Renal cortex interstitium (tissue), 11 donors: ENCODE measurements at regions not wholly inside any gene's neighbourhood (a gene's known extent, or its start where the extent isn't known, plus 50 kb on each side); places are given as distances from the start of the nearest gene placed in this dataset.
"Not testable (repeated sequence)": the region's sequence is repeated elsewhere in the genome, so short reads cannot be mapped to it uniquely, and the experiment has no call there.

Experiments used
- DNase-seq, 11 donors: peaks; one replicate each; pipeline ENCODE4 v3.0.0-alpha.2; 2013; ENCODE audit warnings: low read depth in 9 of 11, low spot score in 4 of 11; ENCODE audit errors: extremely low read depth in 1 of 11

DNA sequence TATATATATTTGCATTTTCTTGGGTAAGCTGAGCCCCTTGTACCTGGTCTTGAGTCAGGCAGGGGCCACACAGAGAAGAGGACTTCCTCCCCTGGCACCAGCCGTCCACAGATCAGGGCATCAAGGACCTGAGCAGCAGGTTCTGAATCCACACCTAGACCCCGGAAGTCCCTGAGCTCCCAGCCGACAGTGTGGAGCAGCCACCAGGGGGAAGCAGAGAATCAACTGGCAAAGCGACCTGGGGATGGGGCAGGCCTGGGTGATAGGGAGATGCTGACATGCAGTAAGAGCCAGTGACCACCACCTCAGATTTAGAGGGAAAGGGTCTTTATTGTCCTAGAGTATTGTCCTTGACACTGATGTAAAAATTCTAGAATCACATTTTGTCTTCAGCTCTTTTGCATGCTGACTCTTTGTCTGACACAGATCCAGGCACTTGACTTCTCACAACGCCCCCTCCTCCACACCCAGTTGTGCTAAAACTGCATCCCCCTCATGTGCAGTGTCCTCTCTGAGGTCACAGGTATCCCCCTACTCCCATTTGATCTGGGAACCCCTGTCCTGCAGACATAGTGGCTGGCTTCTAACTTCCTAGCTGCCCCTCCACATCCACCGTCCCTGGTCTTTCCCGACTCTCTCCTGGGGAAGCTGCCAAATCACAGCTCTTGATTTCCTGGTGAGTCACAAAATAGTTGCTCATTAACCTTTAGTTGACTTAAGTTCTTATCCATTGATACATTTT lies 109.3 kb downstream of the GGTLC2 start:
- DNase-seq = peak in 3 of 11 donors; percentile 22 to 26 (median 23)

DNA sequence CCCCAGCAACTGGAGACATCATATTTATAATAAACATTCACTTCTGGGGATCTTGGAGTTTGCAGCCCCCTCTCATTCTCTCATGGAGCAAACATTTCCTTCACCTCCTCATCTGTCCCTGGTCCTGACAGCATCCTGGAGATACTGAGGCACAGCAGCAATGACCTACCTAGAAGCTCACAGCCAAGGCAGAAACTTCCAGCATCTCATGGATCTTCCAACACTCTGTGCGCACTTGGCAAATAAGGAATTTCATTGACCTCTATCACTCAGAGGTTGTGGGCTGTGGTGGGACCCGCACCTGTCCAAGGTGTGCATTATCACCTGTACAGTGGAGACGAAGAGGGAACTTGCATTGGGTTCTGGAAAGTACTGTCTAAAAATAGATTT lies 109.8 kb downstream of the GGTLC2 start:
- DNase-seq = no peak

DNA sequence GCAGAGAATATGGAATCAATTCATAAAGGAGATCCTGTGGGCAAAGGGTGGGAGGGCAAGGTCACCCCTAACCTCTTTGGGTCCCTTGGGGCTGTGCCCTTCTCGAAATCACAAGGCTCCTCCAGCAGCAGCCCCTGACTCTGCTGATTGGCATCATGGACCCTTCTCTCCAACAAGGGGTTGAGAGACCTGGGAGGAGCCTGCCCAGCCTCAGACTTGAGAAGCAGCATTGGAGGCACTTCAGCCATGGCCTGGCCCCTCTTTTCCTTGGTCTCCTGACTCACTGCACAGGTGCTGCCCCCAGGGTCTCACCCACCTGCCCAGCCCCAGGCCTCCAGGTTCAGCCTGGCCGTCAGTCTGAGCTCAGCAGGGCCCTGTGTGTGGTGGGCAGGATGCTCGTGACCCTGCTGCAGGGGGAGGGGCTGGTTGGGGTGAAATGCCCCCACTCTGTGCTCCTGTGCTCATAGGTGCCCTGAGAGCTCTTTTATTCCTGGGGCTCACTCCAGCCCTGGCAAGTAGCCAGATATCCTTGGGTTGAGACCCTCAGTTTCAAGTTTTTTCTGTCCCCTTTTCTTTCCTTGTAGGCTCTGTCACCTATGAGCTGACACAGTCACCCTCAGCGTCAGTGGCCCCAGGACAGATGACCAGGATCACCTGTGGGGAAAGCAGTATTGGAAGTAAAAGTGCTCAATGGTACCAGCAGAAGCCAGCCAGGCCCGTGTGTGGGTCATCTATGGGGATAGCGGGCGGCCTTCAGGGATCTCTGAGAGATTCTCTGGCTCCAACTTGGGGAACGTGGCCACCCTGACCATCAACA lies 110.8 kb downstream of the GGTLC2 start:
- DNase-seq = no peak

GRCh38 chr22:22755778-22756100 lies 111.3 kb downstream of the GGTLC2 start:
- no peak for DNase-seq

- DNase-seq = no peak
Measured at GRCh38 chr22:22756109-22756508, 111.7 kb downstream of the GGTLC2 start.

DNA sequence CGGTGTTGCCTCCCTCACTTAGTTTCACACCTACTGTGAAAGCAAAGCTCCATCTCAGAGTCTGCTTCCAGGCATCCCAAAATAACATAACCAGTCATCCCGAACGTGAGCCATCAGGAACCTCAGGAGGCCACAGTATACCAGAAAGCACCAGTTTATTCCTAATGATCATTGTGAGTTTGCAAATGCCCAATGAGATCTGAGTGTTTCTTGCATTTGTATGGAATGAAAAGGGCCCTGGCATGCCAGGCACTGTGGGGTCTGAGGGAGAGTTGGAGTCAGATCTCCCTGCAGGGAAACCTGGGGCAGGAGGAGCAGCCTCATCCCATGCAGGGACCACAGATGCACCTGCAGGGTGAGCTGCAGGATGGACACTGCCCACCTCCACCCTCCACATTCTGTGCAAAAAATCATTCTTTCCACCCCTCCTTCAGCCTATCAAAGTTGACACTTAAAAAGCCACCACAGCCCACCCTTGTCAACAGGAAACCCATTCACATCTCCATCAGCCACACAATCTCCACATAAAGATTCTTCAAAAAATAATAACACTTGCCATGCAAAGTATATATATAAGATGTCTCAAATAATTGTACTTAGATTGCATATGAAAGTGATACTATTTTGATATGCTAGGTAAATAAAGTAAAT lies 112.3 kb downstream of the GGTLC2 start:
- DNase-seq = not testable (repeated sequence)

DNA sequence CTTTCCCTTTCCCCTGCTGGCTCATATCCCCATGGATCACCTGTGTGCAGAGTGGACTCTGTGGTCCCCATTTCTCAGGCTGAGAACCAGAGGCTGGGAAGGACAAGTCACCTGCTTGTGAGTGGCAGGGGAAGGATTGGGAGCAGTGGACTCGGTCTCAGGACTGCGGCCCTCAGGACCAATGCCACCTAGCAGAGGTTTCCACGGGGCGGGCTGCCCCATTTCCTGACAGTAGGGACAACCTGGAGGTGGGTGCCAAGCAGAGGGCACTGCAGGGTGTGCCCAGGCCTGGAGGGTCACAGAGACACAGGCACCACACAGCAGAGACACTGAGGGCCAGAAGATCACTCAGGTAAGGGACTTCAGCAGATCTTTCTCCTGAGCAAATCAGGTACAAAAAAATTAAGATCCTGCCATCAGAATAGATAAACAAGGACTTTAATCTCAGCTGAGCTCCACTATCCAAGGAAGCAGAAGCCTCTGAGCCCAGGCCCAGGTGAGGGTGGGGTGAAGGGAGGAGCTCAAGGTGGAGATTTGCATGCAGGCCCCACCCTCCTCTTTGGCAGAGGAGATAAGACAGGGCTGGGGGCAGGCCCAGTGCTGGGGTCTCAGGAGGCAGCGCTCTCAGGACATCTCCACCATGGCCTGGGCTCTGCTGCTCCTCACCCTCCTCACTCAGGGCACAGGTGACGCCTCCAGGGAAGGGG lies 113.8 kb downstream of the GGTLC2 start:
- not testable (repeated sequence) for DNase-seq

DNA sequence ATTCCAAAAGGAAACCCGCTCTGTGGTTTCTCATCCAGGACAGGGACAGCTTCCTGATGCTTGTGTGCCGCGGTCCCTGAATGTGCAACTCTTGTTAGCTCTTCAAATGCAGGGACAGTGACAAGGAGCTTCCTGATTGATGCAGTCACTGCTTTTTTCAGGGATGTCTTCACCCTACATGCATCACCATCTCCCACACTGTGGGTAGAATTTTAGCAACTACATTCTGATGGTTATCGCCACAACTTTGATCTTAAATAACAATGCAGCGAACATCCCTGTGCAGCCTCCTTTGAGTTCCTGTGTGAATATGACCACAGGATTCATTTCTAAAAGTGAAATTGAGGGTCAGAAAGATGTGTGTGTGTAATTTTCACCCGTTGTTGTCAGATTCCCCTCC lies 115.0 kb downstream of the GGTLC2 start:
- DNase-seq = no peak

DNA sequence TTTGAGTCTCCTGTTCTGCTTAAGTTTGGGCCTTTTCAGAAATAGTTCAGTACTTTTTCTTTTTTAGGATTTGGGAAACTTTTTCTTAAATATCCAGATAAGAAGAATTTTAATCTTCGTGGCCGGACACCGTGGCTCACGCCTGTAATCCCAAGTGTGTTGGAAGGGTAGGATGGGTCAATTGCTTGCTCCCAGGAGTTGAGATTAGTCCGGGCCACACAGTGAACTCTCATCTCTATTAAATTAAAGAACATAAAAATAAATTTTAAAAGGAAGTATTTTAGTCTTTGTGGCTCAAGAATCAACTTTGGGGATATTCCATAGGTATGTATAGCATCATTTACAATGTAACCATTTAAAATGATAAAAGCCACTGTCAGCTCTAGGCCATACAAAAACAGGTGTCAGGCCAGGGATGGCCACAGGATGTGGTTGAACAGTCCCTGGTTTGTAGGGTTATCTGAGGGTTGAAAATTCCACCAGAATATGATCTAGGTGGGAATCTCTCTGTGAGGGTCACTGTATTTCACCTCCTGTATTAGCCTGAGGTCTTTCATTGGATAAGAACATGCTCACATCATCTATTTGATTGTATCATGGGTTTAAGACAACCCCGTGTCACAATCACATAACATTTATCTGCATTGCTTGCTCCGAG lies 115.6 kb downstream of the GGTLC2 start:
- no peak for DNase-seq

DNA sequence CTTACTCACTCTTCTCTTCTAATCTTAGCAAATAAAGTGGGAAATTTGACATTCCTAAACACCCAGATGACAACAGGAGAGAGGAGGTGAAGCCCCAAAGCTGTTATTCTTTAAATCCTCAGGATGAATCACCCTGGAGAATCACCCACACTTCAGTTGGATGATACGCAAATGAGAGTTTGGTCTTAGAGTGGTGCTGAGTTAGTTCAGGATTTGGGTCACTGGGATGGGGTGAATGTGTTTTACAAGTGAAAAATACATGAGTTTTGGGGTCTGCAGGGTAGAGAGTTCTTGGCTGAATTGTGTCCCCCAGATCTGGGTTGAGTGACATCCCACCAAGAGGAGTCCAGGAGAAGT lies 117.2 kb downstream of the GGTLC2 start:
- no peak for DNase-seq

DNA sequence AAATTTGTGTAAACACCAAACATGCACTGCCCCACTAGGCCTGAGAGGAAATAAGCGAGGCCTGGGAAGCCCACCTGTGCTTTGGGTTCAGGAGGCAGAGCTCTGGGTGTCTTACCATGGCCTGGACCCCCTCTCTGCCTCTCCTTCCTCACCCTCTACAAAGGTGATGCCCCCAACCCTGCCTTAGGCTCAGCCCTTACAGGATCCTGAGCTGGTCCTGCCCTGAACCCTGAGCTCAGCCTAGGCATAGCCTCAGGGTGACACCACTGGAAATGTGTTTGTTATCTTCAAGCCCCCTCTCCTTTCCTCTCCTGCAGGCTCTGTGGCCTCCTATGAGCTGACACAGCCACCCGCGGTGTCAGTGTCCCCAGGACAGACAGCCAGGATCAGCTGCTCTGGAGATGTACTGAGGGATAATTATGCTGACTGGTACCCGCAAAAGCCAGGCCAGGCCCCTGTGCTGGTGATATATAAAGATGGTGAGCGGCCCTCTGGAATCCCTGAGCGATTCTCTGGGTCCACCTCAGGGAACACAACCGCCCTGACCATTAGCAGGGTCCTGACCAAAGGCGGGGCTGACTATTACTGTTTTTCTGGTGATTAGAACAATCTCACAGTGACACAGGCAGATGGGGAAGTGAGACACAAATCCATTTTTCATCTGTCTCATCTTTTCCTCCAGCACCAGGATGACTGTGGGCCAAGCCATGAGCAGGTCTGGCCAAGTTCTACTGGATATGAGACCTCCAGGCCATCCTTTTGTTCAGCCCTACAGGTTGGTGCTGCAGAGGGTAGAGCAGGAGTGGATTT lies 117.8 kb downstream of the GGTLC2 start:
- DNase-seq = no peak

DNA sequence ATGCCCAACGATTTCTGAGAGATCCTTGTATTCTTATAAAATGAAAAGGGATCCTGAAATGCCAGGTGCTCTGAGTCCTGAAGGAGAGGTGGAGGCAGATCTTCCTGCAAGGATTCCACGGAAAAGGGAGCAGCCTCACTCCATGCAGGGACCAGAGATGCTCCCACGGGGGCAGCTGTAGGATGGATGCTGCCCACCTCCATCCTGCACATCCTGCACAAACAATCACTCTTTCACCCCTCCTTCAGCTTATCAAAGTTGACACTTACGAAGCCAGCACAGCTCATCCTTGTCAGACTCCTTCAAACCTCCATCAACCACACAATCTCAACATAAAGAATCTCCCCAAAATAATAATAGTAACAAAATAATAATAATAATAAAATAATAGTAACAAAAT lies 119.1 kb downstream of the GGTLC2 start:
- no peak for DNase-seq

DNA sequence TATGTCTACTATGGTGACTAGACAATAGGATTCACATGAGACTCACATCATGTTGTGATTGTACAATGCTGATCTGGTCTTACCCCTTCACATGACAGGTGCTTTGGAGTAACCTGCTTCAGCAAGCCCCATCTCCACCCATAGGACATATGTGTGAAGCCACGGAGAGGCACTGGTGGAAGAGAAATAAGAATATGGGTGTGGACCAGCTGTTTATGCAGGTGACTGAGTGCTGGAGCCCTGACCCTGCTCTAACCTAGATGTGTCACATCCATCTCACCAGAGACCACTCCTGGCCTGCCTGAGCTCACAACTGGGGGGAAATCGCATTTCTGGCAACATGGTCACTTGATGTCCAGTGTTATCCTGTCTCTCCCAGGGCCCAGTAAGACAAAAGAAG lies 119.7 kb downstream of the GGTLC2 start:
- no peak for DNase-seq

DNA sequence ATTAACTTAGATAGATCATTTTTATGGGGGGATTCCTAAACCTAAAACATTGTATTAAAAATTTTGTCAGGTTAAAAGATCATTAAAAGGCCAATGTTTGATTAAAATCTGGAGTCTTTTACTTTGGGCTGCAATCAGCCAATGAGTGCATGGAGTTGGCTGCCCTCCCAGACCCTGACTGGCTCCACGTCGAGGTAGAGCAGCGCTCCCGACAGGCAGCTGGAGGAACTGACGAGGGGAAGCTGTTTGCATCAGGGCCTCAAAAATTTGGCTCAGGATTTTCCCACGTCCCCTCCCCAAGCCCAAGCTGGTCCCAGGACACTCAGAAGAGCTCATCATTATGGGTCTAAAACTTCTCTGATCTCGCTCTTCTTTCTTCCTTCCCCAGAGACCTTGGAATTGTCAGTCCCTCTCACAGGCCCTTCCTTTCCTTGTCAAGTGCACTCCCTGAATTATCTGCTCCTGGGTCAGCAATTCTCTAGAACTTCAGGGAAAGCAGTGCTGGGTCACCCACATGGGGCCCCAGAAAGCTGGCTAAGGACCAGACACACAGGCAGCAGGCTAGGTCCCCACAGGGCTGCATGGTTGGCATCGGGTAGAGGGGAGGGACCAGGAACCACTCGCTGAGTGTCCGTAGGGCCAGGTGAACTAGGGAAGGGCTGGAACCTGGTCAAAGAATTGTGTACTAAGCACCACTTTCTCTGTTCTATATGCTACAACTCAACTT lies 119.6 kb upstream of the IGLL5 start:
- no peak for DNase-seq

DNA sequence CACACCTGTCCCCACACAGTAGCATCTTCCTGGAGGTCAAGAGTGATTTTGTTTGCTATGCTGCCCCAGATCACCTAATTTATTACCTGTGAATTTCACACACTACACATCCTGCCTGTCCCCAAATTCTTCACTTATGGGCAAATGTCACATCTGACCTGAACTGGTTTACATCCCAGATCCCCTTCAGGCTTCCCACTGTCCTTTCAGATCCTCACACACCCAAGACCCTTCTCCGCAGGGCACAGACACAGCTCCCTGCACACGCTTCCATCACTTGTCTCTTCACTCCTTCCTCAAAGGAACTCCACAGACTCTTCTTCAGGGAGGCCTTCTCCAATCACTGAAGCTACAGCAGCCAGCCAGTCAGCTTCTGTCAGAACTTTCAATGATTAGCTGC lies 118.7 kb upstream of the IGLL5 start:
- DNase-seq = no peak

DNA sequence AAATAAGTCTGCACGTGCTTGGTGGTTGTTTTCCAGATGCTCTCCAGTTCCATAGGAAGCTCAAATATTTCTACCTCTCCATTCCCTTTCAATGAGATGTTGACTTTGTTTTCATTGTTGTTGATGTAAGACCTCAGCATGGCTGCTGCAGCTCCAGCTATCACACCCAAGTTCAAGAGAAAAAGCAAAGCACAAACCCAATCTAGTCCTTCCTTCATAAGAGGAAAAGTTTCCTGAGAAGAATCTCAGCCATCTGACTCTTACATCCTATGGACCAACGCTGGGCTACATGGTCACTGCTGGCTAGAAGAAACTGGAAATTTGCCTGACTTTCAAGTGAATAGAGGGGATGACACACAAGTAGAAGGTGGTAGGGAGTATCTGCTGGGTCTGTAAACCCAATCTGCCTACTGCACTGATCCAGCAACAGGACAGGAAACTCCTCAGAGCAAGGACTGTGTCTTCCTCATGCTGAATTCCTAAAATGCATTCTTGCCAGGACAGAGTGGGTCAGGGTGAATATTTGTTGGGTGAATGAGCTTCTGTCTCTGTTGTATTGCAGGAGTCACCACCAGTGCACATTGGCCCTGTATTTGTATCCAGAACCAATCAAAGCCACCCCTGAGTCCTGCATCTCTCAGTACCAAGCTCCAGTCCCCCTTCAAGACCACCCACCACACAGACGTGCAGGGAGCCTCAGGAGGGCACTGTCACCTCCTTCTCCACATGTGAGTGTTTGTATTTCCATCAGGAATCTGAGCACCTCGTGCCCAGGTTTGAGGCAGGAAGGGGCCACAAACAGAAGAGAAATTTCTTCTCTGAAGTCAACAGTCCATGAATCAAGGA lies 118.0 kb upstream of the IGLL5 start:
- DNase-seq = no peak

DNA sequence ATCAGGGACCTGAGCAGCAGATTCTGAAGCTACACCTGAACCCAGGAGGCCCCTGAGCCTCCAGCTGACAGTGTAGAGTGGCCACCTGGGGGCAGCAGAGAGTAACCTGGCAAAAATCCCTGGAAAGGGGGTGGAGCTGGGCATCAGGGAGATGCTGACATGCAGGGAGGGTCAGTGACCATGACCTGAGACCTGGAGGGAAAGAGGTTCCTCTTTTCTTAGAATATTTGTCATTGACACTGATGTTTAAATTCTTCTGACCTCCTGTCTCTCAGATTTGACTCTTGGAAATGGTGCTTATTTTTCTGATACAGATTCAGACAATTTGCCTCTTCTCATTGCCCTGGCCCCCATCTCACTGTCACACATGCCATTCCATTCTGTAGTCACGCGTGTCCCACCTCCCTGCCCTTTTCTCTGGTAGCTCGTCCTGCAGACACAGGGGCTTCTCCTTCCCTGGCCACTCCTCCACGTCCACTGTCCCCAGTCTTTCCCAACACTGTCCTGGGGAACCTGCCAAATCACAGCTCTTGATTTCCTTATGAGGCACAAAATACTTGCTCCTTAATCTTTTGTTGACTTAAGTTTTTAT lies 117.2 kb upstream of the IGLL5 start:
- peak in 3 of 11 donors; percentile 14 to 28 (median 22) for DNase-seq
